ENCODE measurements at regions not wholly inside any gene's neighbourhood (a gene's known extent, or its start where the extent isn't known, plus 50 kb on each side); places are given as distances from the start of the nearest gene placed in this dataset.
"Not testable (repeated sequence)": the region's sequence is repeated elsewhere in the genome, so short reads cannot be mapped to it uniquely, and the experiment has no call there.

DNA sequence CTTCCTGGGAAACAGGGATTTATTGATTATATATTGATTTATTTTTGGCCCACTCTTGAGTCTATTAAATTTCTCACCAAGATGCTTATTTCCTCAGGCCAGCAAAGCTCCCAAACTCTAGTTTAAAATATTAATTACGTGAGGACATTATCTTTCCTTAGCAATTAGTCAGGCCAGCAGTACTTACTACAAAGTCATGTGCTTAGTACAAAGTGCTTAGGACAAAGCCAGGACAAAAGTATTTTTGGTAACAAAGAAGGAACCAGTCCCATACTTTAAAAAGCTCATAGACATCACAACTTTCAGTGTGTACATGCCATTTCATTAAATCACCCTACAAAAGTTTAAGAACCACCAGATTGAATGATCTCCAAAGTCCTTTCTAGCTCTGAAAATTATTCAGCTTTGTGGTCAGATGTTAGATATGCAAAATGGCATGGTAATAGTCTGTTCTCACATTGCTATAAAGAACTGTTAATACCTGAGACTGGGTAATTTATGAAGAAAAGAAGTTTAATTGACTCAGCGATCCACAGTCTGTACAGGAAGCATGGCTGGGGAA lies 94.7 kb upstream of the PWP1 start:
- peak; percentile 48 for DNase-seq (ENCODE audit: low read depth)

DNA sequence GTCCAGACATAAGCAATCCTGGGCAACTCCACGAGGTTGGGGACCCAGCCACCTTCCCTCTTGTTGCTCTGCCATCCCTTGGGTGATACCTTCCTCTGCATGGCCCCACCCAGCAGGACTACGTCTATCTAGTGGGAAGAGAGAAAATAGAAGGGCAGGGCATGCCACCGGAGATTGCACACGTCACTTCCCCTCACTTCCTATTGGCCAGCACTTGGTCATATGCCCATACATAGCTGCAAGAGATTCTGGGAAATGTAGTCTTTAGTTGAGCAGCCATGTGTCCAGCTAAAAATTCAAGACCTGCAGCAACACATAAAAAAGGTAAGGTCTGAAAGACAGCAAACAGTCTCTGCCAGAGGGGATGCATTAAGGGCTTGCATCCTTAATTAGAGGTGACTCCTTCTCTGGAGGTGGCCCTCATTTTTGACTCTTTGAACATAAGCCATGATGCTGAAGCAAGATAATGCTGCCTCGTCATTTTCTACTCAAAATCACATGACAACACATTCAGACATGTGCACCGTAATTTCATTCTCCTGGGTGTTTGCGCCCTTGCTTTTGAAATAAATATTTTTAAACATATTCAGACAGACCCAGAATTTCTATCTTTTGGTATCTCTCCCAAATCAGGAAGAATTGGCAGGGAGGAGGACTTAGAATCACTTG lies 91.8 kb upstream of the PWP1 start:
- DNase-seq (ENCODE audit: low read depth): peak; percentile 39

DNA sequence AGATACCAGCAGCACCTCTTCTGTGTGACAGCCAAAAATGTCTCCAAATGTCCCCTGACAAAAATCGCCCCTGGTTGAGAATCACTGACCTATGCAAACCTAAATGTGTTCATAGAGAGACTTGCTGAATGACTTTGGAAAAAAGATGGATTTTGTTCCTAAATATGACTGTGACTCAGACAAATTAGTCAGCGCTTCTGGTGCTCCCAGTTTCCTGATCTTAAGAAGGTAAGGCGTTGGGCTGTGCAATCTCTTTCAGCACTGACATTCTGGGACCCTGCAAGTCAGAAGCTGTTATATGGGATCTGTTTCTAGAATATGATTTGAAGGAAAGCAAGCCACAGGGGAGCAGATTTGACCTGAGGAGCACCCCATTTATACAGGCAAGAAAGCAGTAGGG lies 90.6 kb upstream of the PWP1 start:
- DNase-seq (ENCODE audit: low read depth): no peak

DNA sequence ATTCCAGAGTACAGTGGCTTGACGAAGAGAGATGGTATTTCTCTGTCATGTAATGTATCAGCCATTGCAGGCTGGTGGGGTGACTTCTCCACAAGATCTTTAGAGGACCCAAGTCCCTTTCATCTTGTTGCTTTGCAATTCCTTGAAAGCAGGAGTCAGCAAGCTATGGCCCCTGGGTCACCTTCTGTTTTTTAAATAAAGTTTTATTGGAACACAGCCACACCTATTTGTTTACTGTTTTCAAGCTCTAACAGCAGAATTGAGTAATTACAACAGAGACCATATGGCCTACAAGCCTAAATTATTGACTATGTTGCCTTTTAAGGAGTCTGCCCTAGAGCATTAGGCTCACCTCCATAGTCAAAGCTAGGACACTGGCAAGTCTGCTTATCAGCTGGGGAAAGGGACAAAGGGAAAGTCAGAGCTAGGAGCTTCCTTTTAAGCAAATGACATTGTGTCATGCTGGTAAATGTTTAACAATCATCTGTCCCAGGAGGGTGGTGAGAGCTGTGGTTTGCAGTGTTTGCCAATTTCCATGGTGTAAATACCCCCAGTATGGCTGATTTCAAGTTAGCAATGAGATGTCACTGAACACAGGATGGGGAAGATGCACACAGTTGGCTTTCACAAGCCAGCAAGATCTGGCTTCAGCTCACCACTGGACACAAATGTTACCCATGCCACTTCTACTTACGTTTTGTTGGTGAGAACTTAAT lies 87.7 kb upstream of the PWP1 start:
- no peak for DNase-seq (ENCODE audit: low read depth)

DNA sequence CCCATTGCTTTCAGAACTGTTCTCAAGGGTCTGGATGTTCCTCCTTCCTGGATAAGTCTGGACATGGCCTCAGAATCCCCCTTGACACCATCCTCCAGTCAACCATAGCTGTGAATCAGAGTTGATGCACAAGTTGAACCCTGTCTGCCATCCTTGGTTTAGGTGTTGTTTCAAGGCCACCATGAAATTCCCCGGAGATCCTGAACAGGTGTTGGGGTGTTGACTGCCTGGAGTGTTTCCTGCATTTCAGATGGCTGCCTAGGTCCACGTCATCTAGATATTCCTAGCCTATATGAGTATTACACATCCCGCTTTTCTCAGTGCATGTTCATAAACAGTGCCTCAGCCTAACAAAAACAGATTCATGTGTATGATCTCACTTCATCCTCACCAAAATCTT lies 86.7 kb upstream of the PWP1 start:
- DNase-seq (ENCODE audit: low read depth): no peak

DNA sequence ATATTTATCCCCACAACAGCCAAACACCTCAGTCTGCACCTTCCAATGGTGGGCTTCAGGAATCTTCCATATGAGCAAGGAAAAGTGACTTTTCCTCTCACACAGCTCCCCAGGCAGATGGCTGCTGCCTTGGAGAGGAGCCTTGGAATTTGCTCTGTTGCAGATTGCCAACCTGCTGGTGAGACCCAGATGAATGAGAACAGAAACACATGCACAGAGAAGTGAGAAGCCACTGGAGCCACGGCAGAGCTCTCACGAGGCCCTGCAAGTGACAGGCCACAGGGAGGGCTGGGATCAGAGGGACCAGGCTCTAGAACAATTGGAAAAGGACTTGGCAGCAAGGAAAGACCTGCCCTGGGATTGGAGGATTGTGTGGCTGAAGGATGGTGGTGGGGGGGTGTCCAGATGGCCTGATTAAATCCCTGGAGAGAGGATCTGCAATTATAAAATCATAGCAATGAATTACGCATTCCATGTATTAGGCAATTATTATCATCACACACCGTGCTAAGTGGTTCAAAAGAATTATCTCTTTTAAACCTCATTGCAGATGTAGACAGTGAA lies 84.9 kb upstream of the PWP1 start:
- DNase-seq (ENCODE audit: low read depth): no peak

DNA sequence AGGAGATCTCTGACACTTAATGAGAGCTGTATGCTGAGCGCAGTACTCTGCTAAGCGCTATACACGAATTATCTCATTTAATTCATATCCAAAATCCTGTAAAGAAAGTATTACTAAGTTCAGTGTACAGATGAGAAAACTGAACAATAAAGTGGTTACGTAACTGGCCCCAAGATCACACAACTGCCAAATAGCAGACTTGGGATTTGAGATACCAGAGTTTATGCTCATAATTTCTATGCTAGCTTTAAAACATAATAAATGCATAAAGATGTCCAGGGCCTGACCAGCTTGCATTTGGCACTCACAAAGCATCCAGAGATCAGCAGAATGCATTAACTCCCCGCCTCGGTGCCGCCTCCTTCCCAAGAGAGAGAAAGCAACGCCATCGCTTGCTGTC lies 83.2 kb upstream of the PWP1 start:
- DNase-seq (ENCODE audit: low read depth): no peak

DNA sequence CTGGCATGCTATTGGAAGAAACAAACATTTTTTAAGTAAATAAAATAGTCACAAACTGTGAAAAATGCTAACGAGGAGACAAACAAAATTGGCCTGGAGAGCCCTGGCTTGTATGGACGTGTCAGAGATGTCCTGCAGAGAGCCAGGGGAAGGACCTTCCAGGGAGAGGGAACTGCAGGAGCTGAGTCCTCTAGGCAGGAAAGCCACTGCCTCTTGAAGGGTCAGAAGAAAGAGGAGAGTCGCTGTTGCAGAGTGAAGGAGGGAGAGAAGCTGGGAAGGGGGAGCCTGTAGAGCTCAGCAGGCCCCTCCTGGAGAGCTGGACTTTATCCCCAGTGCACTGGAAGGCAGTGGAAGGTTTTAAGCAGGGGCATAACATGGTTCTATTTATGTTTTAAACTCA lies 80.3 kb upstream of the PWP1 start:
- no peak for DNase-seq (ENCODE audit: low read depth)

DNA sequence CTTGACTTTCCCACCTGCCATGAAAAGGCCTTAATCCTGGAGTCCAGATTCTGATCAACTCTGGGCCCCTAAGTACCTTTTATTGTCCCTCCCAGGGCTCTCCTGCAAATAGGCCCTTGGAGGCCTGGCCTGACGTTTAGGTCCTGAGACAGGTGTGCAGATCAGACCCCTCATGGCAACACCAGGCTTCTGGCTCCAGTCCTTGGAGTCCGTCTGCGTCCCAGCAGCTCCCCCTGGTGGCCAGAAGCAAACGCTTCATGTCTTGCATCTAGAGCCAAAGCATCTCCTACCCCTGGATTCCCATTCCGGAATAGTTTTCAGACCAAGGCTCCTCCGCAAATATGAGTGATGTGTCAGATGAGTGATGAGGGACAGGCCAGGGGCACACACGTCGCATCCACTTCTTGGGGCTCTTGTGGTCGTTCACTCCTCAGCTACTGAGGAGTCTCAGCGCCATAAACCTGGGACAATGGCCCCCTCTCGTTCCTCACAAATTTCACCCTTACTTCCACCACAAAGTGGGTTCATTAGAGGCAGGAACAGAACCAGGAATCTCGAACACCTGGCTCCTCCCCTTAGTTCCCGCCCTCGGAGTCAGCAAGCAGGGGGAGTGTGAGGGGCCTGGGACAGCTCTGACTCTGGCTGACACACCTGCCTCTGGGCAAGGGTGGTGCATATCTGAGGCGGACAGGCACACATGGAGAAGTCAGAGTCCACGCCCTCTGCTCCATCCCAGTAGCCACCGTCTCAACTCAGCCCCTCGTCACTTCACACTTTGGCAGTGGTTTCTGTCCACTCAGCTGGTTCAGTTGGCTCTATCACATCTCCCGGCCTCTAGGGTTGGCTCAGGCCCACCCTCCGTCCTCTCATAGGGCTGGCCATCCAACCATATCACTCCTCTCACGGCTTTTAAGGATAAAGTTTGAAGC lies 77.9 kb upstream of the PWP1 start:
- peak; percentile 75 for DNase-seq (ENCODE audit: low read depth)

DNA sequence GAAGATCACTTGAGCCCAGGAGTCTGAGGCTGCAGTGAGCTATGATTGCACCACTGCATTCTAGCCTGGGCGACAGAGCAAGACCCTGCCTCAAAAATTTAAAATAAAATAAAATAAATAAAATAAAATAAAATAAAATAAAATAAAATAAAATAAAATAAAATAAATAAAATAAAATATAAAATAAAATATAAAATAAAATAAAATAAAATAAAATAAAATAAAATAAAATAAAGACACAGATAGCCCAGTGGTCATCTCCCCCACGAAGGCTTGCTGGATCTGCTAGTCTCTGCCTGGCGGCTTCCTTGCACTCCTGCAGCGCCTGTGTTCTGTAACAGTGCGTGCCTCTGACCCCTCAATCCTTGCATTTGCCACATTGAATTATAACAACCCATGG lies 76.8 kb upstream of the PWP1 start:
- not testable (repeated sequence) for DNase-seq (ENCODE audit: low read depth)

DNA sequence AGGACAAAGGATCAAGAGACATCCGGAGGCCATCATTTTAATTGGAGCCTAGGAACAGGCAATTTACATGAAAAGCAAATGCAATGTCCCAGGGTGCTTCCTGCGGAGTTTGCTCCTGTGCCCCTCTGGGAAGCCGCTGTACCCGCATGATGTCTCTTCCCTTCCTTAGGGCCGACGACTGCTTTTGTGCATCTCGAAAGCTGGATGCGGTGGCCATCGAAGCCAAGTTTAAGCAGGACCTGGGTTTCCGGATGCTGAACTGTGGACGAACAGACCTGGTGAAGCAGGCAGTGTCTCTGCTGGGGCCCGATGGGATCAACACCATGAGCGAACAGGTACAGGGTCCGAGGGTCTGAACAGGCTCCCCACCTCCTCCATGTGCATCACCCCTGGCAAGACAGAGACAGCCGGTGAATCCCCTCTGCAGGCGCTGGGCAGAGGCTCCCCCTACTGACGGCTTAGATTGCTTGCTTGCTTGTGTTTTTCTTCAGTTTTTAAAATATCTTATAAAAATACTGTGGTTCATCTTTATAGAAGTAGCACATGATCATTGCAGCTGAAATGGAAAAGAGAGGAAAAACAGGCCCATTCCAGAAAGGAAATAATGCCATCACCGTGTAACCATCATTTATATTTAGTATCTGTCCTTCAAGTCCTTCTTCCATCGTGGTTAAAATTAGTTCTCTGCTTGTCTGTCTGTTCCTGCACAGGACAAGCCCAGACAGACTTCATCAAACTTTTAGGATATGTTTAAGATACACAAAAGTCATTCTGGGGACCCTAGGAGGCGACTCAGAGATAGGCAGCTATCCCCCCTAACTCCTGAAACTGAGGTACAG lies 75.4 kb upstream of the PWP1 start:
- peak; percentile 41 for DNase-seq (ENCODE audit: low read depth)

DNA sequence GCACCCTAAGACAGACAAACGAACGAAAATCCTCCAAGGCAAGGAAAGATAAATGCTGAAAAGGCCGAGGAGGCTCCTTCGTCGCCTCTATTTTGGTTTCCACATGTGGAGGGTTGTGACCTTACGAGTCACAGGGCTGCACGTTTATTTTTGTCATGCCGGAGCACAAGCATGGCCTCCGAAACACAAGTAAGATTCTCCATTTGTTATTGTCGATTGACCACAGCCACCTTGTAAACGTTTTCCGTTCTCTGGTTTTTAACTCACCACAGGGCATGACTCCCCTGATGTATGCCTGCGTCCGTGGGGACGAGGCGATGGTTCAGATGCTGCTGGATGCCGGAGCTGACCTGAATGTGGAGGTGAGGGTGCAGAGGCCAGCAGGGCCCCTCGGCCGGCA lies 73.1 kb upstream of the PWP1 start:
- peak; percentile 15 for DNase-seq (ENCODE audit: low read depth)

DNA sequence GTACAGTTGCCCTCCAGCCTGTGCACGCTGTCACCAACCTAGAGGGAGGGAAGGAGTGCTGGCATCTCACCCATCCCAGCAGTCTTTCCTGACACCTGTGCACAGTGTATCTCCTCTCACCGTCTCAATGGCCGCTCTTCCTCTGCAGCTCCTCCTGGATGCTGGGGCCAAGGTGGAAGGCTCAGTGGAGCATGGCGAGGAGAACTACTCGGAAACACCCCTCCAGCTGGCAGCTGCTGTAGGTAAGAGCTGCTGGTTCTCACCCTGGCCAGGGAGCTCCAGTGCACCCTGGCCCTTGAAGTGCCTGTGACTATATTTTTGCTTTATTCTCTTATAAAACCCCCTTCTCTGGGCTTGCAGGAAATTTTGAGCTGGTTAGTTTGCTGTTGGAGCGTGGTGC lies 68.7 kb upstream of the PWP1 start:
- DNase-seq (ENCODE audit: low read depth): no peak

DNA sequence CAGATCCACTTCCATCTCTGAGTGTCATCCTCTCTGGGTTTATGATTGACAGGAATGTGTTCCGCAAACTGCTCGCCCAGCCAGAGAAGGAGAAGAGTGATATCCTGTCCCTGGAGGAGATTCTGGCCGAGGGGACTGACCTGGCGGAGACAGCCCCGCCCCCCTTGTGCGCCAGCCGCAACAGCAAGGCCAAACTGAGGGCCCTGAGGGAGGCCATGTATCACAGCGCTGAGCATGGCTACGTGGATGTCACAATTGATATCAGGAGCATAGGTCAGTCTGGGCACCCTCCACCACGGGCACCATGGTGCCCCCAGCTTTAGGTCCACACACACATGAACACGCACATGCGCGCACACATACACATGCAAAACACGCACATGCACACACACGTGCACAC lies 67.5 kb upstream of the PWP1 start:
- no peak for DNase-seq (ENCODE audit: low read depth)

DNA sequence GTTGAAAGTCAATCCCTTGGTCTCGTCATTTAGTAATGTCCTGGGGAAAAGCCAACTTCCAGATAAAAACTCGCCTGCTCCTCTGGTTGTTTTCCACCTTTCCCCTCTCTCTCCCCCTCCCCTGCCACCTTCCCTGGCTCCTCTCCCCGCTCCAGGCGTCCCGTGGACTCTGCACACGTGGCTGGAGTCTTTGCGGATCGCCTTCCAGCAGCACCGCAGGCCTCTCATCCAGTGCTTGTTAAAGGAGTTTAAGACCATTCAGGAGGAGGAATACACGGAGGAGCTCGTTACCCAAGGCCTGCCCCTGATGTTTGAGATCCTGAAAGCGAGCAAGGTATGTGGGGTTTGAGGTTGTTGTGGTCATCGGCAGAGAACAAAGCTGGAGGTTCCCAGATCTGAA lies 65.8 kb upstream of the PWP1 start:
- DNase-seq (ENCODE audit: low read depth): no peak

DNA sequence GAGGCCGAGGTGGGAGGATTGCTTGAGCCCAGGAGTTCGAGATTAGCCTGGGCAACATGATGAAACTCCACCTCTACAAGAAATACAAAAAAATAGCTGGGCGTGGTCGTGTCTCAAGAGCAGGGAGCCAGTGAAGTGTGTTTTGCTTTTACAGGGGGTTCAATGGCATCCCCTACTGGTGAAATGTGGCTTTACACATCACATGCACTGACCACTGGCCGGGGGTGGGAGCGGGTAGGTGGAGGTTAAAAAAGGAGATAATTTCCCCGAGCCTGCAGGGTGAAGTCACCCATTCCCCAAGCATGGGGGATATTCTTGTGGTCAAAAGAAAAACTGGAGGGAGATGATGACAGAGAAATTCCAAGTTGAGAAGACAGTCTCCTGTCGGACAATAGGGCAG lies 63.6 kb upstream of the PWP1 start:
- peak; percentile 7 for DNase-seq (ENCODE audit: low read depth)

DNA sequence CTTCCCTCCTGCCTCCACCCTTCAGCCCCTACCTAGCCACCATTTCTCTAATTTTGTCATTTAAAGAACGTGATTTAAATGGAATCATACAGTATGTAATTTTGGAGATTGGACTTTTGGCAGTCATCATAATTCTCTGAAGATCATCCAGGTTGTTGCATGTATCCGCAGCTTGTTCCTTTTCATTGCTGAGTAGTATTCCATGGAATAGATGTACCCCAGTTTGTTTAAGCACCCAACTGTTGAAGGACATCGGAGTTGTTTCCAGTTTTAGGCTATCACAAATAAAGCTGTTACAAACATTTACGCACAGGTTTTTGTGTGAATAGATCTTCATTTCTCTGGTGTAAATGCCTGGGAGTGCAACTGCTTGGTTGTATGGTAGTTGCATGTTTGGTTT lies 61.1 kb upstream of the PWP1 start:
- no peak for DNase-seq (ENCODE audit: low read depth)

DNA sequence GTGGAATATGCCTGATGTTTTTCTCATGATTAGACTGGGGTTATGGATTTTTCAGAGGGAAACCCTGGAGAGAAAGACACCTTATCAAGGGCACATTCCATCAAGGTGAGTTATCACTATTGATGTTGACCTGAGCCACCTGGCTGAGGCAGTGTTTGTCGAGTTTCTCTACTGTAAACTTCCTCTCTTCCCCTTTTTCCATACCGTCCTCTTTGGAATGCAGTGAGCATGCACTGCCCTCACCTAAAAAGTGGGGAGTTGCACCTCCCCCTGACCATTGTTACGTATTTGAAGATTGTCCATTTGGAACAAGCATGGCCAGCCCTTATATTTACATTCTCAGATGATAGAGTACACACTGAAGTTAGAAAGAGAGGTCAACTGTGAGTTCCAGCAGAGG lies 53.9 kb upstream of the PWP1 start:
- DNase-seq (ENCODE audit: low read depth): no peak

DNA sequence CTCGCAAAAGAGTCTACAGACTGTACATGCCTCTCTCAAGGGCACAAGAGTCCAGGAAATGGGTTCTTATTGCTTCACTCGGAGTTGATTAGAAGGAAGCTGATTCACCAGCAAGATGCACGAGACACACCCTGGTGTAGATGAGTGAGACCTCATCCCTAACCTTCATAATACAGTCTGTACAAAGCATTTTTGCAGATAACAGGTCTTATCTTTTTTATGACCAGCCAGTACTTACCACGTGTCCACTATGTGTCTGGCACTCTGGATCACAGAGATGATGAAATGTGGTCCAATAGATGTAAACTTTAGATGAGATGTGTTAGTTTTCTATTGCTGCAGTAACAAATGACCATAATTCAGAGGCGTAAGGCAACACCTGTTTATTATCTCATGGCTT lies 53.4 kb upstream of the PWP1 start:
- DNase-seq (ENCODE audit: low read depth): no peak

DNA sequence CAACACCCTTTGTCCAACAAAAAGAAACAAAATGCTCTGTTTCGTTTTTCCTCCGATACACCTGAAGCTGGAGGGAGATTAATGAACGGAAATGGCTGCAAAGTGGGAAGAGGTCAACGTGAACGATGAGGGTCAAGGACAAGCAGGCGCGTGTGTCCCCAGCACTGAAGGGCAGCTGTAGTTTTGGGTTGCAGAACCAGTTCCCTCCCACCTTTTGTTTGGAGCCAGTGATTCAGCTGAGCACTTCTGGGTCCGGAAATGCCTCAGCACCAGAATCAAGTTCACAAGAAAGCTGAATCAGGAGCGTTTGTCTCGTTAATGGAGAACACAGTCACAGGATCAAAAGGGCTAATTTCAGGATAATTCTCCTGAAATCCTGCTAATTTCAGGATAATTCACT lies 51.1 kb upstream of the PWP1 start:
- DNase-seq (ENCODE audit: low read depth): no peak

DNA sequence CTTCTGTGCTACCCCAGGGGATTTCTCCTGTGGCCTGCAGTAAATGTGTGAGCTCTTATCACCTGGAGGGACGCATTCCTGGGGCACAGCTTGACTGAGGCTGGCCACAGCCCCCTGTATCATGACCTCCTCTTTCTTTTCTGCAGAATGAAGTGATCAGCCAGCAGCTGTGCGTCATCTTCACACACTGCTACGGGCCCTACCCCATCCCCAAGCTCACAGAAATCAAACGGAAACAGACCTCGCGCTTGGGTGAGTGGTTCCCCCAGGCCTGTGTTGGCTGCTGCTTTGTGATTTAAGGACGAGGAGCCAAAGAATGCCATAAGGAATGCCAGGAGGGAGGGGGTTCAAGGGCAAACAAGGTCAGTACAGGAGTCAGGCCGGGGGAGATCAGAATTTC lies 50.5 kb upstream of the PWP1 start:
- DNase-seq (ENCODE audit: low read depth): peak; percentile 7
